Type B pancreatic cell (in vitro differentiated cells): ENCODE measurements at regions not wholly inside any gene's neighbourhood (a gene's known extent, or its start where the extent isn't known, plus 50 kb on each side); places are given as distances from the start of the nearest gene placed in this dataset.

Source experiments
- DNase-seq: peaks from one replicate; pipeline ENCODE4 v3.0.0; 2021; ENCODE audit warnings: mixed read lengths; ENCODE audit not compliant: unreplicated experiment; ENCODE audit errors: extremely low spot score
- H3K27ac Mint-ChIP-seq: 2 replicates; pipeline ENCODE4 v1.8.0; 2021; ENCODE audit warnings: mild to moderate bottlenecking, mixed read lengths
- H3K27me3 Mint-ChIP-seq: 2 replicates; pipeline ENCODE4 v1.8.0; 2021; ENCODE audit warnings: mixed read lengths
- H3K36me3 Mint-ChIP-seq: 2 replicates; pipeline ENCODE4 v1.8.0; 2021; ENCODE audit warnings: mixed read lengths
- H3K4me1 Mint-ChIP-seq: one replicate; pipeline ENCODE4 v1.8.0; 2021; ENCODE audit warnings: mixed read lengths; ENCODE audit not compliant: unreplicated experiment
- H3K4me3 Mint-ChIP-seq: 2 replicates; pipeline ENCODE4 v1.8.0; 2021; ENCODE audit warnings: mild to moderate bottlenecking, mixed read lengths
- H3K9me3 Mint-ChIP-seq: 2 replicates; pipeline ENCODE4 v1.8.0; 2021; ENCODE audit warnings: mixed read lengths
- CTCF ChIP-seq: fragments of 200-600 bp; sonication (generic); conservative IDR thresholded peaks from 2 replicates; pipeline ENCODE4 v1.5.0; 2021; ENCODE audit warnings: antibody characterized with exemption, mild to moderate bottlenecking

GRCh38 chr4:108397850-108398249 is 222.5 kb upstream of the RPL34 start:
- Mint-ChIP-seq H3K36me3 (no peaks in the 10 kb centered on the region), H3K27ac (no peak overlapping the region), H3K9me3 (no peaks in the 10 kb centered on the region), H3K4me3 (no peak overlapping the region), H3K4me1 (peaks cover 7% of the 10 kb centered on the region), H3K27me3 (no peaks in the 10 kb centered on the region)
- DNase-seq: no peak
- no peak for TF ChIP-seq CTCF

- no peaks in the 10 kb centered on the region for H3K9me3 Mint-ChIP-seq
- no peaks in the 10 kb centered on the region for H3K36me3 Mint-ChIP-seq
- TF ChIP-seq CTCF: no peak
- H3K27ac Mint-ChIP-seq: no peak overlapping the region
- H3K4me3 Mint-ChIP-seq: no peak overlapping the region
- H3K27me3 Mint-ChIP-seq: no peaks in the 10 kb centered on the region
- H3K4me1 Mint-ChIP-seq: peaks cover 7% of the 10 kb centered on the region
- DNase-seq: no peak
Measured at GRCh38 chr4:108396900-108397497, 223.4 kb upstream of the RPL34 start.

- peaks cover 7% of the 10 kb centered on the region for H3K4me1 Mint-ChIP-seq
- no peak overlapping the region for H3K4me3 Mint-ChIP-seq
- TF ChIP-seq CTCF: no peak
- H3K27me3 Mint-ChIP-seq: no peaks in the 10 kb centered on the region
- H3K27ac Mint-ChIP-seq: no peak overlapping the region
- DNase-seq: no peak
- H3K36me3 Mint-ChIP-seq: no peaks in the 10 kb centered on the region
- H3K9me3 Mint-ChIP-seq: no peaks in the 10 kb centered on the region
Measured at GRCh38 chr4:108395786-108396185, 224.6 kb upstream of the RPL34 start.

GRCh38 chr4:108393890-108394472 is 225.2 kb upstream of the LEF1 start:
- Mint-ChIP-seq H3K4me3 (no peak overlapping the region), H3K9me3 (no peaks in the 10 kb centered on the region), H3K4me1 (peaks cover under 1% of the 10 kb centered on the region), H3K36me3 (no peaks in the 10 kb centered on the region), H3K27me3 (no peaks in the 10 kb centered on the region), H3K27ac (no peak overlapping the region)
- no peak for TF ChIP-seq CTCF
- DNase-seq: no peak

GRCh38 chr4:108391701-108392455 is 223.1 kb upstream of the LEF1 start:
- Mint-ChIP-seq H3K4me3 (no peak overlapping the region), H3K36me3 (no peaks in the 10 kb centered on the region), H3K27me3 (no peaks in the 10 kb centered on the region), H3K9me3 (no peaks in the 10 kb centered on the region), H3K27ac (no peak overlapping the region), H3K4me1 (no peaks in the 10 kb centered on the region)
- no peak for TF ChIP-seq CTCF
- DNase-seq: no peak
